ENCODE measurements at regions not wholly inside any gene's neighbourhood (a gene's known extent, or its start where the extent isn't known, plus 50 kb on each side); places are given as distances from the start of the nearest gene placed in this dataset.

DNA sequence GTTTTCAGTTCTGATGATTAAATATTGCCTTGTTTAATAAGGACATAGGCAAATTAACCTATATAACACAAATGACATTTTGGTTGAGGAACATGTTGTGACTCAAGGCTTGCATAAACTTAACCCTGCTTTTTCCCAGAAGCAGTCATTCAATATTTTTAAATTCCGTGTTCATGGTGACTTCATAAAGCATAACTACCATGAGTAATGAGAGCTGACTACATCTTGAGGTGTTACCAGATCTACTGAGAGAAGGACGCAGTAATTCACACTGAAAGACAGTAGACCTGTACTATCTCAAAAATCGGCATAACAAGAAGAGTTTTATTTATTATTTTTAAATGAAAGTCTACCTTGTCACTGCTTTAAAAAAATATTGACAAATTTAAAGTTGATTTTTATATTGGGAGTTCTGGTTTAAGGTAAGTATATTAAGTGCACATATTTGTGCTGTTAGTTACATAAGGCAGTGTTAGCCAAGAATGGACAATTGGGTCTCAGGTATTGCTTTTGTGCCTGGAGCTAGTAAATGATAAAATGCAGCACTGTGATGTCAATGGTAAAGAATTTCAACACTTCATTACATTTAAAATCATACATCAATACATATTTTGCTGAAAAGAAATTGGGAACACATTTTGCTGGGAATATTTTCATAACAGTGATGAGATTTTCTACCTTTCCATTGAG is 1198.5 kb downstream of the FSCB start:
- TF ChIP-seq, protein P1, sequence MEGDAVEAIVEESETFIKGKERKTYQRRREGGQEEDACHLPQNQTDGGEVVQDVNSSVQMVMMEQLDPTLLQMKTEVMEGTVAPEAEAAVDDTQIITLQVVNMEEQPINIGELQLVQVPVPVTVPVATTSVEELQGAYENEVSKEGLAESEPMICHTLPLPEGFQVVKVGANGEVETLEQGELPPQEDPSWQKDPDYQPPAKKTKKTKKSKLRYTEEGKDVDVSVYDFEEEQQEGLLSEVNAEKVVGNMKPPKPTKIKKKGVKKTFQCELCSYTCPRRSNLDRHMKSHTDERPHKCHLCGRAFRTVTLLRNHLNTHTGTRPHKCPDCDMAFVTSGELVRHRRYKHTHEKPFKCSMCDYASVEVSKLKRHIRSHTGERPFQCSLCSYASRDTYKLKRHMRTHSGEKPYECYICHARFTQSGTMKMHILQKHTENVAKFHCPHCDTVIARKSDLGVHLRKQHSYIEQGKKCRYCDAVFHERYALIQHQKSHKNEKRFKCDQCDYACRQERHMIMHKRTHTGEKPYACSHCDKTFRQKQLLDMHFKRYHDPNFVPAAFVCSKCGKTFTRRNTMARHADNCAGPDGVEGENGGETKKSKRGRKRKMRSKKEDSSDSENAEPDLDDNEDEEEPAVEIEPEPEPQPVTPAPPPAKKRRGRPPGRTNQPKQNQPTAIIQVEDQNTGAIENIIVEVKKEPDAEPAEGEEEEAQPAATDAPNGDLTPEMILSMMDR (conservative IDR thresholded peaks at IDR 0.05; ENCODE audit: low read depth, low read length): no peak
- TF ChIP-seq EZH2phosphoT487 (IDR thresholded peaks at IDR 0.05; ENCODE audit: borderline replicate concordance, low read length) (no peak), EZH2 (IDR thresholded peaks at IDR 0.05; ENCODE audit: low read length, unreplicated experiment) (no peak)

Data from PC-3 (cell line).